H1 (cell line): ENCODE measurements at regions not wholly inside any gene's neighbourhood (a gene's known extent, or its start where the extent isn't known, plus 50 kb on each side); places are given as distances from the start of the nearest gene placed in this dataset.

Source experiments
- CTCF ChIA-PET: fragments of 300-600 bp; sonication (Branson Sonifier 250); formaldehyde crosslinking; loops from one replicate; lab custom pipeline; 2021; ENCODE audit not compliant: partially characterized antibody; lab: Charles Lee
- POLR2A ChIA-PET: fragments of 300-600 bp; sonication (Branson Sonifier 250); formaldehyde crosslinking; loops from one replicate; lab custom pipeline; 2021; ENCODE audit warnings: inconsistent platforms; ENCODE audit not compliant: partially characterized antibody; lab: Charles Lee
- DNase-seq, 2 experiments: peaks; one replicate each; pipeline versions ENCODE4 v3.0.0 to v3.0.0-alpha.2; 2010 to 2022; ENCODE audit warnings: low spot score in 2 of 2, low read depth in 1 of 2, mixed read lengths in 1 of 2
- FAIRE-seq: peaks from 2 replicates; lab custom pipeline; 2011; peaks lifted over from hg19 to GRCh38; lab: Jason Lieb, UNC
- H2AFZ ChIP-seq: 2 replicates; pipeline ENCODE4 v1.8.1; 2012; ENCODE audit warnings: low read length, inconsistent platforms
- H2AK5ac ChIP-seq: 2 replicates; pipeline ENCODE4 v1.6.1; 2013; ENCODE audit warnings: low read depth, low read length
- H2BK120ac ChIP-seq: replicated peaks from 2 replicates; pipeline ENCODE3; 2013; ENCODE audit warnings: low read depth, low read length, inconsistent platforms
- H2BK12ac ChIP-seq: 2 replicates; pipeline ENCODE4 v1.6.1; 2013; ENCODE audit warnings: low read depth, low read length
- H2BK15ac ChIP-seq: 2 replicates; pipeline ENCODE4 v1.6.1; 2013; ENCODE audit warnings: low read length
- H2BK20ac ChIP-seq: 2 replicates; pipeline ENCODE4 v1.6.1; 2013; ENCODE audit warnings: low read length
- H2BK5ac ChIP-seq: 2 replicates; pipeline ENCODE4 v1.6.1; 2013; ENCODE audit warnings: low read depth, low read length
- H3K14ac ChIP-seq: 2 replicates; pipeline ENCODE4 v1.6.1; 2013; ENCODE audit warnings: inconsistent platforms; ENCODE audit not compliant: insufficient read length
- H3K18ac ChIP-seq: 2 replicates; pipeline ENCODE4 v1.6.1; 2013; ENCODE audit warnings: low read length; ENCODE audit errors: extremely low read depth
- H3K23ac ChIP-seq: 2 replicates; pipeline ENCODE4 v1.6.1; 2013; ENCODE audit warnings: inconsistent platforms; ENCODE audit not compliant: insufficient read length
- H3K23me2 ChIP-seq: 2 replicates; pipeline ENCODE4 v1.6.1; 2013; ENCODE audit warnings: low read depth, low read length
- H3K27ac ChIP-seq: 2 replicates; pipeline ENCODE4 v1.6.1; 2011; ENCODE audit warnings: low read depth, low read length, inconsistent platforms
- H3K27me3 ChIP-seq, 4 experiments: replicated peaks in 1 of 4; 1 replicate in 1 of 4; 2 replicates in 3 of 4; pipeline versions ENCODE4 v1.6.1 to v1.8.1; 2011 to 2013; ENCODE audit warnings: low read length in 3 of 4, mild to moderate bottlenecking in 3 of 4, inconsistent platforms in 2 of 4, mixed read lengths in 2 of 4, moderate library complexity in 1 of 4; ENCODE audit not compliant: control insufficient read depth in 3 of 4, insufficient read depth in 3 of 4; ENCODE audit errors: extremely low read depth in 1 of 4
- H3K36me3 ChIP-seq, 4 experiments: 2 replicates each; pipeline versions ENCODE4 v1.6.1 to v1.8.1; 2011 to 2013; ENCODE audit warnings: mild to moderate bottlenecking in 4 of 4, low read length in 3 of 4, moderate library complexity in 2 of 4, control low read depth in 1 of 4, inconsistent platforms in 1 of 4; ENCODE audit not compliant: insufficient read depth in 4 of 4, control insufficient read depth in 2 of 4
- H3K4ac ChIP-seq: replicated peaks from 2 replicates; pipeline ENCODE3; 2013; ENCODE audit warnings: low read length, low read depth, mixed read lengths, inconsistent platforms; ENCODE audit not compliant: insufficient read length
- H3K4me1 ChIP-seq, 4 experiments: replicated peaks in 1 of 4; 1 replicate in 1 of 4; 2 replicates in 3 of 4; pipeline versions ENCODE4 v1.6.1 to v1.8.1; 2011 to 2013; ENCODE audit warnings: low read length in 3 of 4, inconsistent platforms in 2 of 4, mixed read lengths in 1 of 4; ENCODE audit not compliant: insufficient read depth in 4 of 4, control insufficient read depth in 3 of 4
- H3K4me2 ChIP-seq, 2 experiments: 2 replicates each; pipeline versions ENCODE4 v1.6.1 to v1.8.1; 2011 to 2013; ENCODE audit warnings: low read depth in 2 of 2, low read length in 2 of 2, control low read depth in 1 of 2, inconsistent platforms in 1 of 2, mild to moderate bottlenecking in 1 of 2; ENCODE audit not compliant: insufficient read depth in 1 of 2
- H3K4me3 ChIP-seq, 4 experiments: fragments of 200-600, 300-600 bp in 1 of 4; sonication (generic), shearing (Covaris generic), sonication (Bioruptor Twin) in 1 of 4; 2 replicates each; pipeline versions ENCODE4 v1.5.1 to v1.8.1; 2011 to 2016; ENCODE audit warnings: low read length in 4 of 4, low read depth in 3 of 4, control low read depth in 2 of 4, inconsistent platforms in 2 of 4, mild to moderate bottlenecking in 2 of 4, mixed read lengths in 1 of 4, moderate library complexity in 1 of 4; ENCODE audit not compliant: insufficient read depth in 2 of 4; ENCODE audit errors: extremely low read depth in 1 of 4
- H3K56ac ChIP-seq: replicated peaks from 2 replicates; pipeline ENCODE3; 2013; ENCODE audit warnings: low read depth, mild to moderate bottlenecking, mixed read lengths, low read length, inconsistent platforms; ENCODE audit not compliant: insufficient read length
- H3K79me1 ChIP-seq: 2 replicates; pipeline ENCODE4 v1.6.1; 2013; ENCODE audit warnings: low read depth, low read length, control low read depth
- H3K79me2 ChIP-seq, 2 experiments: 2 replicates each; pipeline versions ENCODE4 v1.6.1 to v1.8.1; 2012 to 2013; ENCODE audit warnings: low read length in 2 of 2, mild to moderate bottlenecking in 2 of 2, inconsistent platforms in 1 of 2; ENCODE audit not compliant: insufficient read depth in 2 of 2, control insufficient read depth in 1 of 2
- H3K9ac ChIP-seq, 4 experiments: replicated peaks in 1 of 4; 1 replicate in 1 of 4; 2 replicates in 3 of 4; pipeline versions ENCODE4 v1.6.1 to v1.8.1; 2011 to 2013; ENCODE audit warnings: low read depth in 3 of 4, low read length in 3 of 4, control low read depth in 2 of 4, mild to moderate bottlenecking in 2 of 4, moderate library complexity in 2 of 4, inconsistent platforms in 1 of 4; ENCODE audit errors: extremely low read depth in 1 of 4
- H3K9me3 ChIP-seq, 2 experiments: 2 replicates each; pipeline versions ENCODE4 v1.6.1 to v1.8.1; 2012 to 2013; ENCODE audit warnings: mild to moderate bottlenecking in 2 of 2, moderate library complexity in 2 of 2, control low read depth in 1 of 2, inconsistent platforms in 1 of 2, low read depth in 1 of 2, low read length in 1 of 2, mixed read lengths in 1 of 2; ENCODE audit not compliant: insufficient read depth in 2 of 2
- H4K20me1 ChIP-seq, 2 experiments: replicated peaks in 1 of 2; 2 replicates each; pipeline versions ENCODE3 to v1.8.1; 2011 to 2013; ENCODE audit warnings: inconsistent platforms in 2 of 2, low read length in 2 of 2, mild to moderate bottlenecking in 1 of 2; ENCODE audit not compliant: insufficient read depth in 2 of 2, control insufficient read depth in 1 of 2
- H4K5ac ChIP-seq: 2 replicates; pipeline ENCODE4 v1.6.1; 2013; ENCODE audit warnings: low read length, low read depth, mixed read lengths, inconsistent platforms; ENCODE audit not compliant: insufficient read length
- H4K8ac ChIP-seq: 2 replicates; pipeline ENCODE4 v1.8.0; 2013; ENCODE audit warnings: mild to moderate bottlenecking, moderate library complexity, low read length, inconsistent platforms; ENCODE audit not compliant: insufficient read depth; ENCODE audit errors: extremely low read depth
- H4K91ac ChIP-seq: replicated peaks from 2 replicates; pipeline ENCODE3; 2013; ENCODE audit warnings: low read length, mixed read lengths, inconsistent platforms; ENCODE audit not compliant: insufficient read length
- CTBP2 ChIP-seq: IDR thresholded peaks from 2 replicates; pipeline ENCODE4 v1.7.0; 2011; ENCODE audit warnings: borderline replicate concordance, mild to moderate bottlenecking, moderate library complexity, mixed read lengths, low read length; ENCODE audit not compliant: insufficient read depth, insufficient read length
- JUN ChIP-seq: IDR thresholded peaks from 2 replicates; pipeline ENCODE4 v1.6.1; 2011; ENCODE audit warnings: low read depth, mild to moderate bottlenecking, improper control_type of control experiment, low read length
- RFX5 ChIP-seq: IDR thresholded peaks from 2 replicates; pipeline ENCODE4 v1.6.1; 2011; ENCODE audit warnings: low read depth, low read length, improper control_type of control experiment, borderline replicate concordance
- RXRA ChIP-seq: IDR thresholded peaks from 2 replicates; pipeline ENCODE4 v1.6.1; 2011; ENCODE audit warnings: low read depth, mild to moderate bottlenecking, low read length, moderate library complexity; ENCODE audit not compliant: insufficient read depth
- SP1 ChIP-seq: IDR thresholded peaks from 2 replicates; pipeline ENCODE4 v1.6.1; 2011; ENCODE audit warnings: low read depth, low read length
- WGBS, 2 experiments: shearing (Covaris generic) in 1 of 2; methylation state at CpG; one replicate each; pipeline versions ENCODE4 v1.1.6 to v1.1.7; 2013 to 2015; ENCODE audit warnings: low lambda C conversion rate in 2 of 2, mixed read lengths in 2 of 2, inconsistent platforms in 1 of 2, low coverage in 1 of 2, missing lambda C conversion rate in 1 of 2; ENCODE audit not compliant: insufficient replicate concordance in 2 of 2, insufficient coverage in 1 of 2, insufficient read length in 1 of 2; ENCODE audit errors: extremely low coverage in 1 of 2, missing lambda C conversion rate in 1 of 2; 5-methylcytosine and 5-hydroxymethylcytosine counted together

DNA sequence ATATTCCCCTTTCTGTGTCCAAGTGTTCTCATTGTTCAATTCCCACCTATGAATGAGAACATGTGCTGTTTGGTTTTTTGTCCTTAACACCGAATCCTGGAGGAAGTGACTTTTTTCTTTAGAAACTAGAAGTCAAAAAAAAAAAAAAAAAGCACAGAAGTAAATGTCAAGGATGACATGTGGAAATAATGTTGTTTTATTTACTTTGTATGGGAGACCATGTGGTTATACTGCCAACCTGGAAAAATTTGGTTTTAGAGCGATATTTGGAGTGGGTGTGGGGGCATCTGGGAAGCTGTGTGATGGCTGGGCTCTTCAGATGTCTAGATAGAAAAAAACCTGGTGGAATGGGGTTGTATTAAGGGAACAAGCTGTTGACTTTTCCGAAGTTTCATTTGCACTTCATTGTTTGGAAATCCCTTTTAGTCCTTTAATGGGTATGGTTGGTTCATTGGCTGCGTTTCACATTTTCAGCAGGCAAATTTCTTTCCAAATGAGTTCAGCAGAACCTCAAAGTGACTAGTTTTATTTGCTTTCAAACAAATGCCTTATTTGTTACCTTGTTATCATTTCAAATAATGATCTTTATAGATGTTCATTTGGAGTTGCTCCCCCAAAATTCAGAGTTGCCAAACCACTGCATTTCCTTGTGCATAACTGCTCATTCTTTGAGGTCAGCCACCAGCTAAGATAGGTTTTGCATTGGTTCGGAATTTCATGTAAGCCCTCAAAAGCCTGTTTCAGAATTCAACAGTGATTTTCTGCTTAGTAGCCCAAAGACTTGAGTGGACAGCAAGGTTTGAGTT is 508.2 kb downstream of the METTL15 start:
- no peak for TF ChIP-seq CTBP2
- no peak for TF ChIP-seq RXRA
- TF ChIP-seq RFX5, result no peak
- TF ChIP-seq SP1, result no peak
- no peak for TF ChIP-seq JUN
- Histone ChIP-seq H4K5ac (no peak overlapping the region), H3K4me2 (no peak overlapping the region), H3K9ac (no peak overlapping the region), H3K23ac (no peak overlapping the region), H2BK120ac (no peak overlapping the region), H4K91ac (no peak overlapping the region), H2BK5ac (no peak overlapping the region), H3K18ac (no peak overlapping the region), H3K27ac (no peak overlapping the region), H2AFZ (no peak overlapping the region), H3K27me3 (no peaks in the 10 kb centered on the region), H3K23me2 (no peaks in the 10 kb centered on the region; the same call in 1 of the 2 replicates), H3K4ac (no peak overlapping the region), H3K4me3 (no peak overlapping the region), H3K79me1 (no peaks in the 10 kb centered on the region), H2AK5ac (no peak overlapping the region), H3K36me3 (no peaks in the 10 kb centered on the region), H3K4me1 (peaks cover 0 to 5% (median 2%) of the 10 kb centered on the region in 4 experiments; a peak in 2 of 7 replicates), H3K14ac (no peak overlapping the region), H3K79me2 (no peaks in the 10 kb centered on the region), H4K8ac (no peak overlapping the region), H2BK20ac (no peak overlapping the region), H2BK12ac (no peak overlapping the region), H3K56ac (no peak overlapping the region), H3K9me3 (no peaks in the 10 kb centered on the region), H2BK15ac (no peak overlapping the region), H4K20me1 (no peaks in the 10 kb centered on the region)
- FAIRE-seq, result no peak
- POLR2A ChIA-PET, result no interaction called here
- 87% methylated on average over 5 of the region's 5 CpGs; no CpG with 5 or more reads in 1 of the 2 experiments for WGBS, 2 experiments
- CTCF ChIA-PET, result interaction anchor here (1.5 kb wide), 1 partner anchor 13 kb away, joined by 3 read pairs; no protein-coding TSS in a partner anchor
- DNase-seq, result no peak
